Uterus (tissue), 3 donors: ENCODE measurements at regions not wholly inside any gene's neighbourhood (a gene's known extent, or its start where the extent isn't known, plus 50 kb on each side); places are given as distances from the start of the nearest gene placed in this dataset.

Experiments
- DNase-seq, 2 donors: peaks; one replicate each; pipeline ENCODE4 v3.0.0-alpha.2; 2019 to 2020
- H3K27ac ChIP-seq, 2 donors: fragments of 200-600 bp; sonication (generic); 1 replicate in 1 of 2; 2 replicates in 1 of 2; pipeline ENCODE4 v1.5.1; 2016 to 2018
- H3K27me3 ChIP-seq, 2 donors: fragments of 200-600 bp; sonication (generic); one replicate each; pipeline ENCODE4 v1.5.1; 2018 to 2019; ENCODE audit warnings: control low read depth in 1 of 2
- H3K36me3 ChIP-seq, 2 donors: fragments of 200-600 bp; sonication (generic); one replicate each; pipeline ENCODE4 v1.5.1; 2019; ENCODE audit warnings: control low read depth in 1 of 2
- H3K4me1 ChIP-seq, 2 donors: fragments of 200-600 bp; sonication (generic); one replicate each; pipeline ENCODE4 v1.5.1; 2018 to 2019; ENCODE audit warnings: control low read depth in 1 of 2
- H3K4me3 ChIP-seq, 2 donors: fragments of 200-600 bp; sonication (generic); 1 replicate in 1 of 2; 2 replicates in 1 of 2; pipeline ENCODE4 v1.5.1; 2018 to 2019; ENCODE audit warnings: mild to moderate bottlenecking in 1 of 2
- H3K9me3 ChIP-seq, 2 donors: fragments of 200-600 bp; sonication (generic); one replicate each; pipeline ENCODE4 v1.5.1; 2019; ENCODE audit warnings: control low read depth in 1 of 2
- CTCF ChIP-seq, 4 experiments: fragments of 200-600 bp in 2 of 4; fragments of 450-650 bp in 2 of 4; sonication (generic) in 2 of 4; IDR thresholded peaks; one replicate each; pipeline ENCODE4 v1.5.1; 2016 to 2019; ENCODE audit warnings: antibody characterized with exemption in 4 of 4, mild to moderate bottlenecking in 2 of 4, moderate library complexity in 1 of 4
- POLR2A ChIP-seq, 2 donors: fragments of 450-650 bp; IDR thresholded peaks; one replicate each; pipeline ENCODE4 v1.6.1; 2016; ENCODE audit warnings: antibody characterized with exemption in 2 of 2, mild to moderate bottlenecking in 1 of 2, moderate library complexity in 1 of 2
- intact Hi-C: fragments of 100-400 bp; cut with DNase I; formaldehyde crosslinking; loops from one replicate; pipeline ENCODE4 v1.15.1; 2023; ENCODE audit warnings: low total_unique reads
- donor health status: DM: yes; HTN: yes; CAD: no.

- no peak overlapping the region for H3K27ac ChIP-seq
- intact Hi-C loops, result no loop called here
- no peak for DNase-seq
- no peak for TF ChIP-seq POLR2A (IDR thresholded peaks at IDR 0.05)
- TF ChIP-seq CTCF (IDR thresholded peaks at IDR 0.05), result no peak
- no peak overlapping the region for H3K4me3 ChIP-seq
- H3K27me3 ChIP-seq, result no peaks in the 10 kb centered on the region
- H3K4me1 ChIP-seq, result no peaks in the 10 kb centered on the region
- H3K9me3 ChIP-seq, result no peaks in the 10 kb centered on the region
- H3K36me3 ChIP-seq, result no peaks in the 10 kb centered on the region
These were observed 260.1 kb upstream of the SLC24A2 start for GRCh38 chr9:20048985-20049384.

- H3K9me3 ChIP-seq, result no peaks in the 10 kb centered on the region
- H3K4me3 ChIP-seq, result no peak overlapping the region
- H3K27me3 ChIP-seq, result no peaks in the 10 kb centered on the region
- intact Hi-C loops, result no loop called here
- no peak for DNase-seq
- no peaks in the 10 kb centered on the region for H3K4me1 ChIP-seq
- TF ChIP-seq POLR2A (IDR thresholded peaks at IDR 0.05), result no peak
- no peak for TF ChIP-seq CTCF (IDR thresholded peaks at IDR 0.05)
- no peak overlapping the region for H3K27ac ChIP-seq
- H3K36me3 ChIP-seq, result no peaks in the 10 kb centered on the region
These were observed 259.6 kb upstream of the SLC24A2 start for GRCh38 chr9:20048437-20048836.

- Histone ChIP-seq H3K27ac (no peak overlapping the region), H3K4me3 (no peak overlapping the region), H3K9me3 (no peaks in the 10 kb centered on the region), H3K36me3 (no peaks in the 10 kb centered on the region), H3K27me3 (no peaks in the 10 kb centered on the region), H3K4me1 (no peaks in the 10 kb centered on the region)
- TF ChIP-seq POLR2A (IDR thresholded peaks at IDR 0.05) (no peak), CTCF (IDR thresholded peaks at IDR 0.05) (no peak)
- DNase-seq, result no peak
- intact Hi-C loops, result no loop called here
These were observed 255.8 kb upstream of the SLC24A2 start for GRCh38 chr9:20044686-20045085.

GRCh38 chr9:20043461-20043860, 254.6 kb upstream of the SLC24A2 start:
- H3K27me3 ChIP-seq, result no peaks in the 10 kb centered on the region
- H3K27ac ChIP-seq, result no peak overlapping the region
- DNase-seq, result no peak
- no peaks in the 10 kb centered on the region for H3K36me3 ChIP-seq
- no peak for TF ChIP-seq CTCF (IDR thresholded peaks at IDR 0.05)
- no peak for TF ChIP-seq POLR2A (IDR thresholded peaks at IDR 0.05)
- no peaks in the 10 kb centered on the region for H3K9me3 ChIP-seq
- intact Hi-C loops, result no loop called here
- H3K4me1 ChIP-seq, result no peaks in the 10 kb centered on the region
- no peak overlapping the region for H3K4me3 ChIP-seq

- TF ChIP-seq CTCF (IDR thresholded peaks at IDR 0.05), result no peak
- no peak for TF ChIP-seq POLR2A (IDR thresholded peaks at IDR 0.05)
- no peak overlapping the region for H3K4me3 ChIP-seq
- H3K4me1 ChIP-seq, result no peaks in the 10 kb centered on the region
- no peak overlapping the region for H3K27ac ChIP-seq
- H3K9me3 ChIP-seq, result no peaks in the 10 kb centered on the region
- DNase-seq, result no peak
- H3K36me3 ChIP-seq, result no peaks in the 10 kb centered on the region
- no peaks in the 10 kb centered on the region for H3K27me3 ChIP-seq
- intact Hi-C loops, result no loop called here
These were observed 254.2 kb upstream of the SLC24A2 start for GRCh38 chr9:20043035-20043434.
